ENCODE measurements at regions not wholly inside any gene's neighbourhood (a gene's known extent, or its start where the extent isn't known, plus 50 kb on each side); places are given as distances from the start of the nearest gene placed in this dataset.

- no peak for TF ChIP-seq KDM1A (CRISPR knock-in tag; IDR thresholded peaks at IDR 0.05)
- no peak for TF ChIP-seq SP4 (CRISPR knock-in tag; IDR thresholded peaks at IDR 0.05)
- no peak for TF ChIP-seq RFX3 (CRISPR knock-in tag; IDR thresholded peaks at IDR 0.05)
- no peak for TF ChIP-seq ZNF567 (CRISPR knock-in tag; IDR thresholded peaks at IDR 0.05; ENCODE audit: borderline replicate concordance)
- TF ChIP-seq KLF16 (CRISPR knock-in tag; IDR thresholded peaks at IDR 0.05), result no peak
- no peak for TF ChIP-seq ZSCAN25 (CRISPR knock-in tag; IDR thresholded peaks at IDR 0.05)
- no peak for TF ChIP-seq KMT2A (CRISPR knock-in tag; IDR thresholded peaks at IDR 0.05)
- TF ChIP-seq, protein P1, sequence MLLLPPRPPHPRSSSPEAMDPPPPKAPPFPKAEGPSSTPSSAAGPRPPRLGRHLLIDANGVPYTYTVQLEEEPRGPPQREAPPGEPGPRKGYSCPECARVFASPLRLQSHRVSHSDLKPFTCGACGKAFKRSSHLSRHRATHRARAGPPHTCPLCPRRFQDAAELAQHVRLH (CRISPR knock-in tag; IDR thresholded peaks at IDR 0.05; ENCODE audit: borderline replicate concordance, low read depth), result no peak
- TF ChIP-seq, protein P2, sequence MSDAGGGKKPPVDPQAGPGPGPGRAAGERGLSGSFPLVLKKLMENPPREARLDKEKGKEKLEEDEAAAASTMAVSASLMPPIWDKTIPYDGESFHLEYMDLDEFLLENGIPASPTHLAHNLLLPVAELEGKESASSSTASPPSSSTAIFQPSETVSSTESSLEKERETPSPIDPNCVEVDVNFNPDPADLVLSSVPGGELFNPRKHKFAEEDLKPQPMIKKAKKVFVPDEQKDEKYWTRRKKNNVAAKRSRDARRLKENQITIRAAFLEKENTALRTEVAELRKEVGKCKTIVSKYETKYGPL (CRISPR knock-in tag; IDR thresholded peaks at IDR 0.05), result no peak
These were observed 632.3 kb downstream of the TFAP2B start (continued) for GRCh38 chr6:51450958-51451357.

DNA sequence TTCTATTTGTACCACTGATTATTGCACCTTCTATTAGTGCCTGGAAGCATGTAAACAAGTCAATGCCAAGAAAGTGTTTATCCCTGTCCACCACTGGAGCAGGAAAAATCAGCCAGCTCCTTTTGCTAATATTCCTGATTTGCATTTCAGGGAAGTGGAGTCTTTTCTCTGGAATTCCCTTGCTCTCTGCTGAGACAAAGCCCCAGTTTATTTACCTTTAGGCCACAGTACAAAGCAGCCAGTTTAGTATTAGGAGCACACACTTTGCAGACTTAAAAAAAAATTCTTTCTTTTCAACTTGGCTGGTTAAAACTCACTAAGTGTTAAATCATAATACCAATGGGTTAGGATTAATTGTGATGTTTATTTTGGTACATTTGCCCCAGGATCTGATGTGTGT is 631.1 kb downstream of the PKHD1 start:
- no peak for ATAC-seq
- no peaks in the 10 kb centered on the region for H4K20me1 ChIP-seq (ENCODE audit: insufficient read depth, low read length)
- no peak for DNase-seq (ENCODE audit: low spot score)
- H3K9ac ChIP-seq (ENCODE audit: insufficient read depth, low read depth, low read length), result no peak overlapping the region
- no peak for FAIRE-seq
- no peaks in the 10 kb centered on the region for H3K4me1 ChIP-seq (ENCODE audit: insufficient read depth, low read length)
- H3K79me2 ChIP-seq (ENCODE audit: insufficient read depth, low read length), result no peaks in the 10 kb centered on the region
- ChIA-PET CTCF (ENCODE audit: low intra/inter-chr PET ratio, low total read pairs) (no interaction called here), POLR2A (no interaction called here)
- in situ Hi-C loops (cut with HindIII; ENCODE audit: extremely low pct_ligation_motif_present, low pct_unique_long_range_greater_than_20kb) (no loop called here), intact Hi-C loops (cut with micrococcal nuclease; ENCODE audit: unreplicated experiment) (no loop called here)
- H3K4me2 ChIP-seq (ENCODE audit: low read depth, low read length), result no peak overlapping the region
- TF ChIP-seq MTF2 (CRISPR knock-in tag; IDR thresholded peaks at IDR 0.05; ENCODE audit: borderline replicate concordance) (no peak), RBFOX2 (IDR thresholded peaks at IDR 0.05; ENCODE audit: low read depth, low read length) (no peak), SALL1 (CRISPR knock-in tag; IDR thresholded peaks at IDR 0.05) (no peak), RELA (CRISPR knock-in tag; IDR thresholded peaks at IDR 0.05) (no peak), BRD4 (CRISPR knock-in tag; IDR thresholded peaks at IDR 0.05) (no peak), FOSL2 (CRISPR knock-in tag; IDR thresholded peaks at IDR 0.05) (no peak)
- TF ChIP-seq, protein P3, sequence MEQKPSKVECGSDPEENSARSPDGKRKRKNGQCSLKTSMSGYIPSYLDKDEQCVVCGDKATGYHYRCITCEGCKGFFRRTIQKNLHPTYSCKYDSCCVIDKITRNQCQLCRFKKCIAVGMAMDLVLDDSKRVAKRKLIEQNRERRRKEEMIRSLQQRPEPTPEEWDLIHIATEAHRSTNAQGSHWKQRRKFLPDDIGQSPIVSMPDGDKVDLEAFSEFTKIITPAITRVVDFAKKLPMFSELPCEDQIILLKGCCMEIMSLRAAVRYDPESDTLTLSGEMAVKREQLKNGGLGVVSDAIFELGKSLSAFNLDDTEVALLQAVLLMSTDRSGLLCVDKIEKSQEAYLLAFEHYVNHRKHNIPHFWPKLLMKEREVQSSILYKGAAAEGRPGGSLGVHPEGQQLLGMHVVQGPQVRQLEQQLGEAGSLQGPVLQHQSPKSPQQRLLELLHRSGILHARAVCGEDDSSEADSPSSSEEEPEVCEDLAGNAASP (CRISPR knock-in tag; IDR thresholded peaks at IDR 0.05; ENCODE audit: borderline replicate concordance), result no peak
- TF ChIP-seq, protein P4, sequence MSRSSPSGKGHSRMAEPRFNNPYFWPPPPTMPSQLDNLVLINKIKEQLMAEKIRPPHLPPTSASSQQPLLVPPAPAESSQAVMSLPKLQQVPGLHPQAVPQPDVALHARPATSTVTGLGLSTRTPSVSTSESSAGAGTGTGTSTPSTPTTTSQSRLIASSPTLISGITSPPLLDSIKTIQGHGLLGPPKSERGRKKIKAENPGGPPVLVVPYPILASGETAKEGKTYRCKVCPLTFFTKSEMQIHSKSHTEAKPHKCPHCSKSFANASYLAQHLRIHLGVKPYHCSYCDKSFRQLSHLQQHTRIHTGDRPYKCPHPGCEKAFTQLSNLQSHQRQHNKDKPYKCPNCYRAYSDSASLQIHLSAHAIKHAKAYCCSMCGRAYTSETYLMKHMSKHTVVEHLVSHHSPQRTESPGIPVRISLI (CRISPR knock-in tag; IDR thresholded peaks at IDR 0.05; ENCODE audit: borderline replicate concordance), result no peak
- H3K4me3 ChIP-seq (replicated peaks in 1 of 3; ENCODE audit: insufficient read depth in 1 of 3, low read depth in 2 of 3, low read length in 3 of 3), result no peak overlapping the region
- H3K36me3 ChIP-seq (replicated peaks in 1 of 2; ENCODE audit: control insufficient read depth in 1 of 2, insufficient read depth in 2 of 2, low read length in 2 of 2), result no peaks in the 10 kb centered on the region
- no peak overlapping the region for H2AFZ ChIP-seq (ENCODE audit: low read length)
- BruUV-seq (replicated peaks), result no TSS peak
- no peaks in the 10 kb centered on the region for H3K9me3 ChIP-seq (ENCODE audit: low read length)
- H3K27ac ChIP-seq (ENCODE audit: extremely low read length, insufficient read depth, low read length), result no peak overlapping the region
- H3K27me3 ChIP-seq (ENCODE audit: control insufficient read depth in 1 of 2, insufficient read depth in 2 of 2, low read length in 2 of 2), result no peaks in the 10 kb centered on the region
